A549 (cell line): ENCODE measurements at regions not wholly inside any gene's neighbourhood (a gene's known extent, or its start where the extent isn't known, plus 50 kb on each side); places are given as distances from the start of the nearest gene placed in this dataset.

ENCODE experiments used
- HEYL ChIP-seq: fragments of 250-450 bp; sonication (Bioruptor Pico); IDR thresholded peaks from 2 replicates; pipeline ENCODE4 v1.8.0; 2021; ENCODE audit warnings: mild to moderate bottlenecking, moderate library complexity
- JUNB ChIP-seq: fragments of >200 bp; sonication (Bioruptor Twin); formaldehyde crosslinking; IDR thresholded peaks from 2 replicates; pipeline ENCODE4 v1.6.1; 2016
- POLR2A ChIP-seq: IDR thresholded peaks from 2 replicates; pipeline ENCODE4 v1.6.1; 2012; ENCODE audit warnings: mild to moderate bottlenecking, low read length
- RCOR1 ChIP-seq: fragments of 150-350 bp; IDR thresholded peaks from 2 replicates; pipeline ENCODE4 v1.6.1; 2014; ENCODE audit warnings: antibody characterized with exemption, low read length, low read depth
- RFX5 ChIP-seq: fragments of 450-650 bp; IDR thresholded peaks from 2 replicates; pipeline ENCODE4 v1.7.1; 2014; ENCODE audit warnings: antibody characterized with exemption, mild to moderate bottlenecking, moderate library complexity
- TF ChIP-seq, protein P1 (sequence below): fragments of >200 bp; sonication (Bioruptor Twin); formaldehyde crosslinking; IDR thresholded peaks from 3 replicates; pipeline ENCODE4 v1.5.1; 2016
- TF ChIP-seq, protein P2 (sequence below): IDR thresholded peaks from 2 replicates; pipeline ENCODE4 v1.6.1; 2012
- TF ChIP-seq, protein P3 (sequence below): IDR thresholded peaks from 2 replicates; pipeline ENCODE4 v1.6.1; 2012

DNA sequence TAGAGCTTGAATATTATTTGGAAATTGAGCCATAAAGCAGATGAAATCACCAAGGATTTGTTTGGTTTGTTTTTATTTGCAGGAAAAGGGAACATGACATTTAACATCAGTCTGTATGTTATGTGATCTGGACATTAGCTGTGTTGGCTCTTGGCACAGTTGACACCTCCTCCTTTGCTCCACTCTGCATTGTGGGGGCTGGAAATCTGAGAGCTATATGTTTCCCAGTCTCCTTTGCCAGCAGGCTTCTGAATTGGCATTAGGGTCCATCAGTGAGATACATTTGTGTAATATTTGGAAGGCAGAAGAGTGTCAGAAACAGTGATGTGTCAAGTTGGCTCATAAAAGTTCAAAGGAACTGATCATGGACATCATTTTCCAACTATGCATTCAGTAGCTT, 322.1 kb upstream of the ATP2B1 start:
- TF ChIP-seq, protein P1, sequence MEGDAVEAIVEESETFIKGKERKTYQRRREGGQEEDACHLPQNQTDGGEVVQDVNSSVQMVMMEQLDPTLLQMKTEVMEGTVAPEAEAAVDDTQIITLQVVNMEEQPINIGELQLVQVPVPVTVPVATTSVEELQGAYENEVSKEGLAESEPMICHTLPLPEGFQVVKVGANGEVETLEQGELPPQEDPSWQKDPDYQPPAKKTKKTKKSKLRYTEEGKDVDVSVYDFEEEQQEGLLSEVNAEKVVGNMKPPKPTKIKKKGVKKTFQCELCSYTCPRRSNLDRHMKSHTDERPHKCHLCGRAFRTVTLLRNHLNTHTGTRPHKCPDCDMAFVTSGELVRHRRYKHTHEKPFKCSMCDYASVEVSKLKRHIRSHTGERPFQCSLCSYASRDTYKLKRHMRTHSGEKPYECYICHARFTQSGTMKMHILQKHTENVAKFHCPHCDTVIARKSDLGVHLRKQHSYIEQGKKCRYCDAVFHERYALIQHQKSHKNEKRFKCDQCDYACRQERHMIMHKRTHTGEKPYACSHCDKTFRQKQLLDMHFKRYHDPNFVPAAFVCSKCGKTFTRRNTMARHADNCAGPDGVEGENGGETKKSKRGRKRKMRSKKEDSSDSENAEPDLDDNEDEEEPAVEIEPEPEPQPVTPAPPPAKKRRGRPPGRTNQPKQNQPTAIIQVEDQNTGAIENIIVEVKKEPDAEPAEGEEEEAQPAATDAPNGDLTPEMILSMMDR: no peak
- TF ChIP-seq POLR2A (no peak), RFX5 (no peak), HEYL (CRISPR knock-in tag) (no peak), JUNB (no peak), RCOR1 (no peak)
- TF ChIP-seq, protein P2, sequence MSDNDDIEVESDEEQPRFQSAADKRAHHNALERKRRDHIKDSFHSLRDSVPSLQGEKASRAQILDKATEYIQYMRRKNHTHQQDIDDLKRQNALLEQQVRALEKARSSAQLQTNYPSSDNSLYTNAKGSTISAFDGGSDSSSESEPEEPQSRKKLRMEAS: no peak
- TF ChIP-seq, protein P3, sequence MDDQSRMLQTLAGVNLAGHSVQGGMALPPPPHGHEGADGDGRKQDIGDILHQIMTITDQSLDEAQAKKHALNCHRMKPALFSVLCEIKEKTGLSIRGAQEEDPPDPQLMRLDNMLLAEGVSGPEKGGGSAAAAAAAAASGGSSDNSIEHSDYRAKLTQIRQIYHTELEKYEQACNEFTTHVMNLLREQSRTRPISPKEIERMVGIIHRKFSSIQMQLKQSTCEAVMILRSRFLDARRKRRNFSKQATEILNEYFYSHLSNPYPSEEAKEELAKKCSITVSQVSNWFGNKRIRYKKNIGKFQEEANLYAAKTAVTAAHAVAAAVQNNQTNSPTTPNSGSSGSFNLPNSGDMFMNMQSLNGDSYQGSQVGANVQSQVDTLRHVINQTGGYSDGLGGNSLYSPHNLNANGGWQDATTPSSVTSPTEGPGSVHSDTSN: no peak
